ENCODE measurements at regions not wholly inside any gene's neighbourhood (a gene's known extent, or its start where the extent isn't known, plus 50 kb on each side); places are given as distances from the start of the nearest gene placed in this dataset.

- TF ChIP-seq CTCF (conservative IDR thresholded peaks at IDR 0.05; ENCODE audit: low read length) (0 out of 2 replicates have a peak, but pooled peaks have one; percentile 1), EZH2phosphoT487 (IDR thresholded peaks at IDR 0.05; ENCODE audit: borderline replicate concordance) (no peak)
Measured at GRCh38 chr4:152158225-152158624, 377.7 kb downstream of the FBXW7 start.

Measured in Loucy (cell line).